SK-N-SH treated with all-trans-retinoic acid at 6 μM for 48 hours (cell line): ENCODE measurements at regions not wholly inside any gene's neighbourhood (a gene's known extent, or its start where the extent isn't known, plus 50 kb on each side); places are given as distances from the start of the nearest gene placed in this dataset.

Experiments
- ATAC-seq: fragments of 200-7000 bp; cut with Tn5 transposase; 3 replicates; pipeline ENCODE4 v1.9.1; 2020; ENCODE audit warnings: mild to moderate bottlenecking, moderate library complexity
- BACH2 ChIP-seq: fragments of 250-450 bp; sonication (Bioruptor Pico); IDR thresholded peaks from 2 replicates; pipeline ENCODE4 v1.9.0; 2021; ENCODE audit warnings: mild to moderate bottlenecking, borderline replicate concordance
- CREB5 ChIP-seq: fragments of 250-450 bp; sonication (Bioruptor Pico); IDR thresholded peaks from 2 replicates; pipeline ENCODE4 v1.5.1; 2020; ENCODE audit warnings: low read depth, mild to moderate bottlenecking, moderate library complexity
- CSDC2 ChIP-seq: fragments of 250-450 bp; sonication (Bioruptor Pico); IDR thresholded peaks from 2 replicates; pipeline ENCODE4 v1.5.0; 2020; ENCODE audit warnings: mild to moderate bottlenecking, moderate library complexity
- CSRNP3 ChIP-seq: fragments of 250-450 bp; sonication (Bioruptor Pico); IDR thresholded peaks from 2 replicates; pipeline ENCODE4 v1.5.1; 2021; ENCODE audit warnings: mild to moderate bottlenecking, moderate library complexity
- ESRRG ChIP-seq: fragments of 250-450 bp; sonication (Bioruptor Pico); IDR thresholded peaks from 2 replicates; pipeline ENCODE4 v1.6.1; 2021; ENCODE audit warnings: mild to moderate bottlenecking
- ISL1 ChIP-seq: fragments of 250-450 bp; sonication (Bioruptor Pico); IDR thresholded peaks from 2 replicates; pipeline ENCODE4 v2.1.2; 2022; ENCODE audit warnings: mild to moderate bottlenecking, moderate library complexity
- OSR1 ChIP-seq: fragments of 250-450 bp; sonication (Bioruptor Pico); IDR thresholded peaks from 2 replicates; pipeline ENCODE4 v1.8.0; 2022; ENCODE audit warnings: moderate library complexity, mild to moderate bottlenecking, inconsistent platforms
- PATZ1 ChIP-seq: fragments of 250-450 bp; sonication (Bioruptor Pico); IDR thresholded peaks from 2 replicates; pipeline ENCODE4 v1.8.0; 2020; ENCODE audit warnings: mild to moderate bottlenecking, moderate library complexity, borderline replicate concordance
- POU6F1 ChIP-seq: fragments of 250-450 bp; sonication (Bioruptor Pico); IDR thresholded peaks from 2 replicates; pipeline ENCODE4 v1.8.0; 2021; ENCODE audit warnings: low read depth, mild to moderate bottlenecking, moderate library complexity, borderline replicate concordance
- PPARA ChIP-seq: fragments of 250-450 bp; sonication (Bioruptor Pico); IDR thresholded peaks from 2 replicates; pipeline ENCODE4 v1.5.0; 2020; ENCODE audit warnings: mild to moderate bottlenecking, borderline replicate concordance
- RARB ChIP-seq: fragments of 250-450 bp; sonication (Bioruptor Pico); IDR thresholded peaks from 2 replicates; pipeline ENCODE4 v1.8.0; 2021; ENCODE audit warnings: mild to moderate bottlenecking, moderate library complexity
- SNAI2 ChIP-seq: fragments of 250-450 bp; sonication (Bioruptor Pico); IDR thresholded peaks from 2 replicates; pipeline ENCODE4 v1.5.0; 2020; ENCODE audit warnings: mild to moderate bottlenecking, moderate library complexity
- TCF4 ChIP-seq: fragments of 250-450 bp; sonication (Bioruptor Pico); IDR thresholded peaks from 2 replicates; pipeline ENCODE4 v1.8.0; 2021; ENCODE audit warnings: mild to moderate bottlenecking, moderate library complexity, borderline replicate concordance
- TOX ChIP-seq: fragments of 250-450 bp; sonication (Bioruptor Pico); IDR thresholded peaks from 2 replicates; pipeline ENCODE4 v1.8.0; 2021; ENCODE audit warnings: mild to moderate bottlenecking, moderate library complexity, borderline replicate concordance
- TSHZ2 ChIP-seq: fragments of 250-450 bp; sonication (Bioruptor Pico); IDR thresholded peaks from 2 replicates; pipeline ENCODE4 v1.5.0; 2020; ENCODE audit warnings: mild to moderate bottlenecking, moderate library complexity
- ZFP3 ChIP-seq: fragments of 250-450 bp; sonication (Bioruptor Pico); IDR thresholded peaks from 2 replicates; pipeline ENCODE4 v1.5.0; 2020; ENCODE audit warnings: mild to moderate bottlenecking, moderate library complexity
- ZFP30 ChIP-seq: fragments of 450-650 bp; formaldehyde crosslinking; IDR thresholded peaks from 2 replicates; pipeline ENCODE4 v1.5.0; 2022; ENCODE audit warnings: mild to moderate bottlenecking, moderate library complexity
- ZNF565 ChIP-seq: fragments of 450-650 bp; formaldehyde crosslinking; conservative IDR thresholded peaks from 2 replicates; pipeline ENCODE4 v1.5.0; 2020; ENCODE audit warnings: low read depth, mild to moderate bottlenecking, moderate library complexity
- ZNF70 ChIP-seq: fragments of 450-650 bp; formaldehyde crosslinking; IDR thresholded peaks from 2 replicates; pipeline ENCODE4 v1.5.0; 2020; ENCODE audit warnings: mild to moderate bottlenecking, moderate library complexity
- ZNF8 ChIP-seq: fragments of 450-650 bp; formaldehyde crosslinking; IDR thresholded peaks from 2 replicates; pipeline ENCODE4 v1.5.0; 2020; ENCODE audit warnings: mild to moderate bottlenecking, moderate library complexity

- no peak for ATAC-seq
- TF ChIP-seq TOX (CRISPR knock-in tag) (no peak), ISL1 (CRISPR knock-in tag) (no peak), ZNF565 (no peak), TSHZ2 (no peak), PPARA (CRISPR knock-in tag) (no peak), ZNF8 (CRISPR knock-in tag) (no peak), ESRRG (no peak), PATZ1 (CRISPR knock-in tag) (no peak), CSRNP3 (CRISPR knock-in tag) (no peak), ZNF70 (CRISPR knock-in tag) (no peak), POU6F1 (CRISPR knock-in tag) (no peak), ZFP30 (CRISPR knock-in tag) (no peak), CREB5 (CRISPR knock-in tag) (no peak), CSDC2 (no peak), SNAI2 (CRISPR knock-in tag) (no peak), BACH2 (CRISPR knock-in tag) (no peak), TCF4 (CRISPR knock-in tag) (no peak), OSR1 (CRISPR knock-in tag) (no peak), ZFP3 (CRISPR knock-in tag) (no peak)
- TF ChIP-seq, all 23 proteins: peak for 0
Observed at GRCh38 chr2:23091019-23091418, 294.0 kb upstream of the KLHL29 start.

- TF ChIP-seq TCF4 (CRISPR knock-in tag) (no peak), POU6F1 (CRISPR knock-in tag) (no peak), ZNF70 (CRISPR knock-in tag) (no peak)
- ATAC-seq, result no peak
Observed at GRCh38 chr2:23091900-23092299, 293.1 kb upstream of the KLHL29 start.

- ATAC-seq, result no peak
- TF ChIP-seq ZNF565, result no peak
- no peak for TF ChIP-seq TOX (CRISPR knock-in tag)
- no peak for TF ChIP-seq SNAI2 (CRISPR knock-in tag)
- no peak for TF ChIP-seq RARB (CRISPR knock-in tag)
- no peak for TF ChIP-seq POU6F1 (CRISPR knock-in tag)
- no peak for TF ChIP-seq TCF4 (CRISPR knock-in tag)
- TF ChIP-seq ISL1 (CRISPR knock-in tag), result no peak
- TF ChIP-seq PPARA (CRISPR knock-in tag), result no peak
- TF ChIP-seq OSR1 (CRISPR knock-in tag), result no peak
- TF ChIP-seq ZFP3 (CRISPR knock-in tag), result no peak
- no peak for TF ChIP-seq TSHZ2
Observed at GRCh38 chr2:23092831-23093230, 292.1 kb upstream of the KLHL29 start.
